GM18873 (cell line): ENCODE measurements at regions not wholly inside any gene's neighbourhood (a gene's known extent, or its start where the extent isn't known, plus 50 kb on each side); places are given as distances from the start of the nearest gene placed in this dataset.

Experiments
- ATAC-seq: cut with Tn5 transposase; IDR thresholded peaks from one replicate; pipeline ENCODE4 v1.9.1; 2021; ENCODE audit warnings: mild to moderate bottlenecking, moderate library complexity, moderate number of reproducible peaks; ENCODE audit not compliant: unreplicated experiment, low FRiP score

GRCh38 chr3:115323380-115323779 is 176.3 kb upstream of the ZBTB20 start:
- ATAC-seq: no peak

GRCh38 chr3:115324056-115324455 is 177.0 kb upstream of the ZBTB20 start:
- no peak for ATAC-seq

- ATAC-seq: no peak
These were observed 178.5 kb upstream of the ZBTB20 start for GRCh38 chr3:115325539-115325938.

GRCh38 chr3:115330430-115330829 is 183.3 kb upstream of the ZBTB20 start:
- no peak for ATAC-seq

- no peak for ATAC-seq
These were observed 185.9 kb upstream of the ZBTB20 start for GRCh38 chr3:115332998-115333397.

GRCh38 chr3:115336836-115337235 is 189.7 kb upstream of the ZBTB20 start:
- no peak for ATAC-seq

- ATAC-seq: no peak
These were observed 193.5 kb upstream of the ZBTB20 start for GRCh38 chr3:115340586-115340985.

GRCh38 chr3:115341208-115341607 is 194.1 kb upstream of the ZBTB20 start:
- no peak for ATAC-seq

GRCh38 chr3:115347737-115348136 is 200.6 kb upstream of the ZBTB20 start:
- ATAC-seq: no peak

GRCh38 chr3:115348412-115348811 is 201.3 kb upstream of the ZBTB20 start:
- no peak for ATAC-seq

- no peak for ATAC-seq
These were observed 202.1 kb upstream of the ZBTB20 start for GRCh38 chr3:115348951-115349745.

GRCh38 chr3:115350606-115351005 is 203.5 kb upstream of the ZBTB20 start:
- no peak for ATAC-seq

GRCh38 chr3:115351193-115351592 is 204.1 kb upstream of the ZBTB20 start:
- ATAC-seq: no peak

- no peak for ATAC-seq
These were observed 206.9 kb upstream of the ZBTB20 start for GRCh38 chr3:115354010-115354409.

- ATAC-seq: no peak
These were observed 210.4 kb upstream of the ZBTB20 start for GRCh38 chr3:115357456-115357855.

- ATAC-seq: peak; percentile 81
These were observed 212.4 kb upstream of the ZBTB20 start for GRCh38 chr3:115359536-115359935.

- no peak for ATAC-seq
These were observed 214.7 kb upstream of the ZBTB20 start for GRCh38 chr3:115361806-115362205.

GRCh38 chr3:115363071-115363470 is 216.0 kb upstream of the ZBTB20 start:
- no peak for ATAC-seq

- no peak for ATAC-seq
These were observed 221.9 kb upstream of the ZBTB20 start for GRCh38 chr3:115369021-115369420.

- ATAC-seq: no peak
These were observed 228.3 kb upstream of the ZBTB20 start for GRCh38 chr3:115375362-115375761.

- ATAC-seq: no peak
These were observed 233.9 kb upstream of the ZBTB20 start for GRCh38 chr3:115380883-115381572.

- ATAC-seq: no peak
These were observed 234.5 kb upstream of the ZBTB20 start for GRCh38 chr3:115381573-115381912.
